Liver (tissue), 3 donors: ENCODE measurements at regions not wholly inside any gene's neighbourhood (a gene's known extent, or its start where the extent isn't known, plus 50 kb on each side); places are given as distances from the start of the nearest gene placed in this dataset.

Source experiments
- ATF3 ChIP-seq: IDR thresholded peaks from 2 replicates; pipeline ENCODE4 v1.6.1; 2016; ENCODE audit warnings: antibody characterized with exemption
- CTCF ChIP-seq: fragments of 150-350 bp; IDR thresholded peaks from 2 replicates; pipeline ENCODE4 v1.5.1; 2017; ENCODE audit warnings: improper control_type of control experiment, low read depth, low read length; ENCODE audit not compliant: missing input control
- EGR1 ChIP-seq, 2 donors: IDR thresholded peaks; 2 replicates each; pipeline ENCODE4 v1.6.1; 2016 to 2018; ENCODE audit warnings: antibody characterized with exemption in 2 of 2, low read depth in 2 of 2
- HNF4A ChIP-seq, 2 donors: conservative IDR thresholded peaks; 2 replicates each; pipeline ENCODE4 v1.6.1; 2016; ENCODE audit warnings: antibody characterized with exemption in 2 of 2, mild to moderate bottlenecking in 2 of 2
- JUND ChIP-seq, 2 donors: IDR thresholded peaks; 2 replicates each; pipeline ENCODE4 v1.6.1; 2016; ENCODE audit warnings: antibody characterized with exemption in 2 of 2
- NR2F2 ChIP-seq: IDR thresholded peaks from 2 replicates; pipeline ENCODE4 v1.6.1; 2016; ENCODE audit warnings: antibody characterized with exemption
- RAD21 ChIP-seq, 2 donors: IDR thresholded peaks; 2 replicates each; pipeline ENCODE4 v1.6.1; 2016; ENCODE audit warnings: antibody characterized with exemption in 2 of 2, mild to moderate bottlenecking in 2 of 2
- SP1 ChIP-seq: IDR thresholded peaks from 2 replicates; pipeline ENCODE4 v1.6.1; 2018; ENCODE audit warnings: antibody characterized with exemption, mild to moderate bottlenecking
- TAF1 ChIP-seq: conservative IDR thresholded peaks from 2 replicates; pipeline ENCODE4 v1.6.1; 2016; ENCODE audit warnings: antibody characterized with exemption, mild to moderate bottlenecking
- YY1 ChIP-seq: IDR thresholded peaks from 2 replicates; pipeline ENCODE4 v1.6.1; 2016; ENCODE audit warnings: antibody characterized with exemption, mild to moderate bottlenecking
- ZBTB33 ChIP-seq: IDR thresholded peaks from 2 replicates; pipeline ENCODE4 v1.6.1; 2016; ENCODE audit warnings: antibody characterized with exemption
- TF ChIP-seq, protein P1 (sequence below): IDR thresholded peaks from 2 replicates; pipeline ENCODE4 v1.6.1; 2016; ENCODE audit warnings: antibody characterized with exemption
- TF ChIP-seq, protein P2 (sequence below): IDR thresholded peaks from 2 replicates; pipeline ENCODE4 v1.6.1; 2016; ENCODE audit warnings: antibody characterized with exemption, mild to moderate bottlenecking
- donor health status: healthy.
- donor health status: healthy.

DNA sequence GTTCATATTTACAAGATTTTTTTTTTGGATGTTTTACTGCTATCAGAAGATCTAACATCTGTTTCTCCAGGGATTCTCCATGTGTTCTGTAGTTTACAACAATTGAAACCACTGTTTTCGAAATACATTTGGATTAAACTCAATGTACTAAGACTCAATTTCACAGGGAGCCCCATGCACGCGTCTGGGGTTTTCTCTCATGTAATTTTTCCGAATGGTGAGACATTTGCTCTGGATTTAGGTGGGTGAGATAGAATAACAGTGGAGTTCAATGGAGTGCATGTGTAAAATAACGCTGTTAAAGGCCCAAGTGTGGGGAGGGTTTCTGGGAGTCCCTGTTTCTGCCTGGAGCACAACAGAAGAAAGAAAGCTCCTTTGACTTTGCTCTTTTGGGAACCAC lies 330.3 kb downstream of the TSHZ3 start:
- TF ChIP-seq CTCF (no peak), JUND (IDR thresholded peaks at IDR 0.05) (no peak), ATF3 (no peak), ZBTB33 (no peak), RAD21 (IDR thresholded peaks at IDR 0.05) (no peak), EGR1 (IDR thresholded peaks at IDR 0.05; ENCODE audit: low read depth in 2 of 2) (no peak), NR2F2 (no peak), YY1 (no peak), TAF1 (no peak), SP1 (no peak), HNF4A (conservative IDR thresholded peaks at IDR 0.05) (no peak)
- TF ChIP-seq, protein P1, sequence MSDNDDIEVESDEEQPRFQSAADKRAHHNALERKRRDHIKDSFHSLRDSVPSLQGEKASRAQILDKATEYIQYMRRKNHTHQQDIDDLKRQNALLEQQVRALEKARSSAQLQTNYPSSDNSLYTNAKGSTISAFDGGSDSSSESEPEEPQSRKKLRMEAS, result no peak
- TF ChIP-seq, protein P2, sequence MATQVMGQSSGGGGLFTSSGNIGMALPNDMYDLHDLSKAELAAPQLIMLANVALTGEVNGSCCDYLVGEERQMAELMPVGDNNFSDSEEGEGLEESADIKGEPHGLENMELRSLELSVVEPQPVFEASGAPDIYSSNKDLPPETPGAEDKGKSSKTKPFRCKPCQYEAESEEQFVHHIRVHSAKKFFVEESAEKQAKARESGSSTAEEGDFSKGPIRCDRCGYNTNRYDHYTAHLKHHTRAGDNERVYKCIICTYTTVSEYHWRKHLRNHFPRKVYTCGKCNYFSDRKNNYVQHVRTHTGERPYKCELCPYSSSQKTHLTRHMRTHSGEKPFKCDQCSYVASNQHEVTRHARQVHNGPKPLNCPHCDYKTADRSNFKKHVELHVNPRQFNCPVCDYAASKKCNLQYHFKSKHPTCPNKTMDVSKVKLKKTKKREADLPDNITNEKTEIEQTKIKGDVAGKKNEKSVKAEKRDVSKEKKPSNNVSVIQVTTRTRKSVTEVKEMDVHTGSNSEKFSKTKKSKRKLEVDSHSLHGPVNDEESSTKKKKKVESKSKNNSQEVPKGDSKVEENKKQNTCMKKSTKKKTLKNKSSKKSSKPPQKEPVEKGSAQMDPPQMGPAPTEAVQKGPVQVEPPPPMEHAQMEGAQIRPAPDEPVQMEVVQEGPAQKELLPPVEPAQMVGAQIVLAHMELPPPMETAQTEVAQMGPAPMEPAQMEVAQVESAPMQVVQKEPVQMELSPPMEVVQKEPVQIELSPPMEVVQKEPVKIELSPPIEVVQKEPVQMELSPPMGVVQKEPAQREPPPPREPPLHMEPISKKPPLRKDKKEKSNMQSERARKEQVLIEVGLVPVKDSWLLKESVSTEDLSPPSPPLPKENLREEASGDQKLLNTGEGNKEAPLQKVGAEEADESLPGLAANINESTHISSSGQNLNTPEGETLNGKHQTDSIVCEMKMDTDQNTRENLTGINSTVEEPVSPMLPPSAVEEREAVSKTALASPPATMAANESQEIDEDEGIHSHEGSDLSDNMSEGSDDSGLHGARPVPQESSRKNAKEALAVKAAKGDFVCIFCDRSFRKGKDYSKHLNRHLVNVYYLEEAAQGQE, result no peak
